BLaER1 (cell line): ENCODE measurements at regions not wholly inside any gene's neighbourhood (a gene's known extent, or its start where the extent isn't known, plus 50 kb on each side); places are given as distances from the start of the nearest gene placed in this dataset.
"Not testable (repeated sequence)": the region's sequence is repeated elsewhere in the genome, so short reads cannot be mapped to it uniquely, and the experiment has no call there.

Source experiments
- H3K27ac ChIP-seq: shearing (Covaris generic); formaldehyde crosslinking; 2 replicates; pipeline ENCODE4 v1.8.1; 2022
- H3K27me3 ChIP-seq: shearing (Covaris generic); formaldehyde crosslinking; 2 replicates; pipeline ENCODE4 v1.8.1; 2022
- H3K36me3 ChIP-seq: shearing (Covaris generic); formaldehyde crosslinking; 2 replicates; pipeline ENCODE4 v1.8.1; 2022
- H3K4me1 ChIP-seq: shearing (Covaris generic); formaldehyde crosslinking; 2 replicates; pipeline ENCODE4 v1.8.1; 2022
- H3K4me2 ChIP-seq: shearing (Covaris generic); formaldehyde crosslinking; 2 replicates; pipeline ENCODE4 v1.8.1; 2022
- H3K4me3 ChIP-seq: shearing (Covaris generic); formaldehyde crosslinking; 2 replicates; pipeline ENCODE4 v1.8.1; 2022
- H3K9ac ChIP-seq: shearing (Covaris generic); formaldehyde crosslinking; 2 replicates; pipeline ENCODE4 v1.8.1; 2022
- H3K9me3 ChIP-seq: shearing (Covaris generic); formaldehyde crosslinking; 2 replicates; pipeline ENCODE4 v1.8.1; 2022
- H4K20me1 ChIP-seq: shearing (Covaris generic); formaldehyde crosslinking; 2 replicates; pipeline ENCODE4 v1.8.1; 2022
- Cebpa-rat ChIP-seq: shearing (Covaris generic); IDR thresholded peaks from 2 replicates; pipeline ENCODE4 v1.8.1; 2022

DNA sequence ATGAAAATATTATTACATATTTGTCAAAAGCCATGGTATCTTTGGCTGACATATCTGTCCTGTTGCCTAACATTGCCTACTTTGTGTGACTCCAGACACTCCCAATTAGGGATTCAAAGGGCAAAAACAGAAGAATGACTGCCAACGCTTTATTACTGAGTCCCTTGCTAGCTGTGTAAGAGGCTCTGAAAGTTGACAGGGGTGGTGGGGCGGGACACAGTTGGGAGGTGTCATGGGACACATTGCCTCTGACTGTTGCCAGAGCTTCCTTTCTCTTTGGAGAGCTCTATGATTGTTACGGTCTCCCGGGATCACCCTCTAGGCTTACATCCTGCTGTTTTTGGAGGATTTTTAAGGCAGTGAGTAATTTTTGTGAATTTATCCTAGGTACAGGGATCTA lies 249.6 kb upstream of the ACVR2A start:
- Histone ChIP-seq H3K27ac (no peak overlapping the region), H3K27me3 (no peaks in the 10 kb centered on the region), H3K4me1 (no peaks in the 10 kb centered on the region), H3K36me3 (no peaks in the 10 kb centered on the region), H3K9ac (no peak overlapping the region), H3K9me3 (peaks cover 6% of the 10 kb centered on the region; the same call in 1 of the 2 replicates), H3K4me2 (no peak overlapping the region), H3K4me3 (no peak overlapping the region), H4K20me1 (no peaks in the 10 kb centered on the region)
- no peak for TF ChIP-seq Cebpa-rat

DNA sequence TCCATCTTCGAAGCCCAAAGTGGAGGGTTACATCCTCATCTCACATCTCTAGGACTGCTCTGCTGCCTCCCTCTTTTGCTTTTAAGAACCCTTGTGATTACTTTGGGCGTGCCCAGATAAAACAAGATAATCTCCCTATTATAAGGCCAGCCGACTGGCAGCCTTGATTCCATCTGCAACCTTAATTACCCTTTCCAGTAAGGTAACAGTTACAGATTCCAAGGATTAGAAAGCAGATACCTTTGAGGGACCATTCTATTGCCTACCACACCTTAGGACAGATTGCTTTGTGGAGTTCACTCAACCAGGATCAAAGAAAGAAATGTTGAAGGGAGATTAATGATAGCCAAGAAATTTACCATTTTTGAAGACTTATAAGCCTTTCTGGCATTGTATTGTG lies 250.8 kb upstream of the ACVR2A start:
- peaks cover 6% of the 10 kb centered on the region; the same call in 1 of the 2 replicates for H3K9me3 ChIP-seq
- H3K4me1 ChIP-seq: no peaks in the 10 kb centered on the region
- no peaks in the 10 kb centered on the region for H4K20me1 ChIP-seq
- H3K27me3 ChIP-seq: no peaks in the 10 kb centered on the region
- no peak for TF ChIP-seq Cebpa-rat
- no peak overlapping the region for H3K9ac ChIP-seq
- H3K36me3 ChIP-seq: no peaks in the 10 kb centered on the region
- H3K27ac ChIP-seq: no peak overlapping the region
- no peak overlapping the region for H3K4me3 ChIP-seq
- no peak overlapping the region for H3K4me2 ChIP-seq

DNA sequence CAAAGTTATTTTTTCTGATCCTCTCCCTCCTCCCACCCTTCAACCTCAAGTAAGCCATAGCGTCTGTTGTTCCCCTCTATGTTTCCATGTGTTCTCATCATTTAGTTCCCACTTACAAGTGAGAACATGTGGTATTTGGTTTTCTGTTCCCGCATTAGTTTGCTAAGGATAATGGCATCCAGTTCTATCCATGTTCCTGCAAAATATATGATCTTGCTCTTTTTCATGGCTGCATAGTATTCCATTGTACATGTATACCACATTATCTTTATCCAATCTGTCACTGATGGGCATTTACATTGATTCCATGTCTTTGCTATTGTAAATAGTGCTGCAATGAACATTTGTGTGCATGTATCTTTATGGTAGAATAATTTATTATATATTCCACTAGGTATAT lies 252.0 kb upstream of the ACVR2A start:
- not testable (repeated sequence) for H3K4me1 ChIP-seq, H3K4me2 ChIP-seq, H3K27me3 ChIP-seq, H4K20me1 ChIP-seq, H3K27ac ChIP-seq, H3K9me3 ChIP-seq, H3K36me3 ChIP-seq, H3K9ac ChIP-seq, H3K4me3 ChIP-seq

DNA sequence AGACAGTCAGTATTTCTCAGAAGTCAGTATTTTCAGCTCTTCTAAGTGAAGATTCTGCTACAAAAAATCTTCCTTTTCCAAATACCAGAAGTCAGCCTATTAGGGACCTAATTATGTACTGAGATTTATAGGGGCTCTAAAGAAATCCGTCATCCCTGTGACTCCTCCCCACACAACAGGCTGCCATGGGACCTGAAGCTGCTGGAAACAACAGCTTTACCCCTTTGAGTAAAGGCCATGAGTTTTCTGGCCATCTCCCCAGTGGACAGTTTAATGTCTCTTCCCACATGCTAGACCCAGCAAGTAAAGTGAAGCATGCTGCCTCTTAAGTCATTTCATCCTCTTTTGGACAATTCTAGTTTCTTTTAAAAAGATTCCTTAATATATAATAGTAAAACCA lies 255.7 kb upstream of the ACVR2A start:
- no peak overlapping the region for H3K4me2 ChIP-seq
- no peaks in the 10 kb centered on the region for H3K4me1 ChIP-seq
- peaks cover 10% of the 10 kb centered on the region; the same call in 1 of the 2 replicates for H3K9me3 ChIP-seq
- no peaks in the 10 kb centered on the region for H3K36me3 ChIP-seq
- no peak overlapping the region for H3K4me3 ChIP-seq
- no peaks in the 10 kb centered on the region for H4K20me1 ChIP-seq
- no peak overlapping the region for H3K9ac ChIP-seq
- no peaks in the 10 kb centered on the region for H3K27me3 ChIP-seq
- TF ChIP-seq Cebpa-rat: no peak
- H3K27ac ChIP-seq: no peak overlapping the region

DNA sequence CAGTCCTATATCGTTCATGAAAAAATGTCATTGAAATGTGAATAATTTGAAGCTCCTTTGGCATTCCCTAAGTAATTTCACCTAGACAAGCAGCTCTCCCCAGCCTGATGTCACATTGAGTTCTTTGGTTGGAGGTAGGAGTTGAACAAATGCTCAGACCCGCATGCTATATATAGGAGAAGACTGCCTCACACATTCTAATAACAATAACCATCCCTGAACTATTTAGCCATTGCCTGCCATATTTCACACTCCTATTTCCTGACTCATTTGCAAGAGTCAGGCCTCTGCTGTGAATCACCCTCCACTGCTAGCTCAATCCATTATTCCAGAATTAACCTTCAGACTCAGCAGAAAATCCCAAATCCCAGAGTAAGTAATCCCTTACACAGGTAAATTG lies 256.6 kb upstream of the ACVR2A start:
- no peaks in the 10 kb centered on the region for H4K20me1 ChIP-seq
- no peak overlapping the region for H3K4me3 ChIP-seq
- H3K9me3 ChIP-seq: peaks cover 10% of the 10 kb centered on the region; the same call in 1 of the 2 replicates
- no peak overlapping the region for H3K27ac ChIP-seq
- no peak for TF ChIP-seq Cebpa-rat
- no peaks in the 10 kb centered on the region for H3K36me3 ChIP-seq
- no peaks in the 10 kb centered on the region for H3K27me3 ChIP-seq
- no peaks in the 10 kb centered on the region for H3K4me1 ChIP-seq
- H3K9ac ChIP-seq: no peak overlapping the region
- H3K4me2 ChIP-seq: no peak overlapping the region

DNA sequence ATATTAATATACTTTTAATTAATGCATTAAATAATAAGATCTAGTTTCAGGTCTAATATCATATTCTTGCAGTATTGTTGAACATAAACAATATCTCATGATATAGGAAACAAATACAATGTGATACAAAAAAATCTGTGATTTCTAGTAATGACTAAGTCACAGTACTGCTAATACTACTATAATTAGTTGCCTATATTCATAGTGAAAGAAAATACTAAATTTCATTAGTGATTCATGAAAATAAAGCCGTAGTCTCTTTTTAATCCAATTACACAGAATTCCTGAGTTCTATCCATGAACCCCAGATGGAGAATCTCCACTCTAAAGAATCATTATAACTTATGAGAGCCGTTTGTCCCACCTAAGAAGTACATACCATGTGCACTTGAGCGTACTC lies 266.3 kb upstream of the ACVR2A start:
- Histone ChIP-seq H3K4me1 (no peaks in the 10 kb centered on the region), H3K9ac (no peak overlapping the region), H3K27me3 (no peaks in the 10 kb centered on the region), H3K27ac (no peak overlapping the region), H3K36me3 (no peaks in the 10 kb centered on the region), H3K4me3 (no peak overlapping the region), H3K9me3 (no peaks in the 10 kb centered on the region), H3K4me2 (no peak overlapping the region), H4K20me1 (no peaks in the 10 kb centered on the region)
- no peak for TF ChIP-seq Cebpa-rat

DNA sequence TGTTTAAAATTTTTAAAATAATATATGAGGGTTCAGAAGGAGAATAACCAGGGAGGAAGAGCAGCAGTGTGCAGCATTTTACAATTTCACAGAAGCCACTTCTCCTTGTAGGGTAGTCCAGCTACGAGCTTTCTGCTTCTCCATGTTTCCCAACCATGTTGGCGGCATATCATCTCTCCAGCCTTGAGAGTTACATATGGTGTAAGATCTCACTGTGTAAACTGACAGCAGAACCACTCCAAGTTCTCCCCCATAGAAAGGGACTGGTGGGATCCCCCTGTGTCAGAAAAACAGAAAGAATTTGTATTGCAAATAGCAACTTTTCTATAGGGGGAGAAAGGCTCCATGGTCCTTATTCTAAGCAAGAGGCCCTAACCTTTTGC lies 266.8 kb upstream of the ACVR2A start:
- H3K27me3 ChIP-seq: no peaks in the 10 kb centered on the region
- no peak overlapping the region for H3K4me3 ChIP-seq
- no peaks in the 10 kb centered on the region for H3K4me1 ChIP-seq
- H3K27ac ChIP-seq: no peak overlapping the region
- no peaks in the 10 kb centered on the region for H3K36me3 ChIP-seq
- no peak overlapping the region for H3K9ac ChIP-seq
- no peaks in the 10 kb centered on the region for H4K20me1 ChIP-seq
- TF ChIP-seq Cebpa-rat: no peak
- no peaks in the 10 kb centered on the region for H3K9me3 ChIP-seq
- H3K4me2 ChIP-seq: no peak overlapping the region

DNA sequence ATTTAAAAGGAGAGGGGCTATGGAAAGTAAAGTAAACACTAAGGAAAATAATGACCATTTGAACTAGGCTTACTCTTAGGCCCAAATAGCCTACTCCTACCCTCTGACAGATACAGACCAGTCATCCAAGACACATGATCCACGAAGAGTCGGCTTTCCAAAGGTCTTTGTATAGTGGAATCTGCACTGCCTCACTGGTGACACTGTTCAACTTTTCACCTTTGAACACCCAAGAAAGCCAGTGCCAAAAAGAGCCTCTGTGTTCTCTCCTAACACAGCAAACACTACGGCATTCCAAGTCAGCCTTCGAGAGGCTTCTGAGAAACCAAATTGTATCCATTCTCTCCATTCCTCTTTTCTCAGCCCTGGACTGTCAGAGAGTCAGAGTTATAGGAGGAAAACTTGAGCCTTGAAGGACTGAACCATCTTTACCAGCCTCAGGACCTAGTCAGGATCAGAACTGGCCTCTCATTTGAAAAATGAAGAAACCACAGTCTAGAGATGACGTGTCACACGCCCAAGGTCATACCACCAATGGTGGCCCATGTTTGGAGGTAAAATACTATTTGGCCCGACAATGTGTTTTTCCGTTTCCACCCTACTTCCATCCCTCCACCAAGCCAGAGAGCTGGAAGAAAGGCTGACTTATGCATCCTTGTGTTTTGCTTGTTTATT lies 267.4 kb upstream of the ACVR2A start:
- no peak overlapping the region for H3K9ac ChIP-seq
- H3K4me1 ChIP-seq: no peaks in the 10 kb centered on the region
- H3K4me3 ChIP-seq: no peak overlapping the region
- H3K4me2 ChIP-seq: no peak overlapping the region
- H3K9me3 ChIP-seq: no peaks in the 10 kb centered on the region
- H4K20me1 ChIP-seq: no peaks in the 10 kb centered on the region
- H3K27me3 ChIP-seq: no peaks in the 10 kb centered on the region
- H3K27ac ChIP-seq: no peak overlapping the region
- no peaks in the 10 kb centered on the region for H3K36me3 ChIP-seq
- TF ChIP-seq Cebpa-rat: no peak

DNA sequence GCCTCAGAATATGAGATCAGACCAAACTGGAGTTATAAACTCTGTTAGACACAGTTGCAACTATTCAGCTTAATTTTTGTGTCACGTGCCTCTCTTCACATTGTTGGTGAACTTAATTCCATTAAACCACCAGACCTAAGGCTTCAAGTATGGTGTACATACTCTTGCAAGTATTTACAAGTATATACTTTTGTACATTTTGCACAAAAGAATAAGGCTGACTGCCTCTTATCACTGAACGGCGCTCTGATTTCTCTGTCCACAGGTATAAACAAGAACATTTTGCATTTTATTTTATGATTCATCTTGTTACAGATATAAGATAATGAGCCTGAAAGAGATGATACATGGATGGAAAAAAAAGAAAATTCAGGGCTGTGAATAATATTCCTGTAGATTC lies 269.7 kb upstream of the ACVR2A start:
- Histone ChIP-seq H3K36me3 (no peaks in the 10 kb centered on the region), H3K4me2 (no peak overlapping the region), H3K4me1 (no peaks in the 10 kb centered on the region), H3K27me3 (no peaks in the 10 kb centered on the region), H3K9ac (no peak overlapping the region), H3K9me3 (no peaks in the 10 kb centered on the region), H4K20me1 (no peaks in the 10 kb centered on the region), H3K4me3 (no peak overlapping the region), H3K27ac (no peak overlapping the region)
- TF ChIP-seq Cebpa-rat: no peak

DNA sequence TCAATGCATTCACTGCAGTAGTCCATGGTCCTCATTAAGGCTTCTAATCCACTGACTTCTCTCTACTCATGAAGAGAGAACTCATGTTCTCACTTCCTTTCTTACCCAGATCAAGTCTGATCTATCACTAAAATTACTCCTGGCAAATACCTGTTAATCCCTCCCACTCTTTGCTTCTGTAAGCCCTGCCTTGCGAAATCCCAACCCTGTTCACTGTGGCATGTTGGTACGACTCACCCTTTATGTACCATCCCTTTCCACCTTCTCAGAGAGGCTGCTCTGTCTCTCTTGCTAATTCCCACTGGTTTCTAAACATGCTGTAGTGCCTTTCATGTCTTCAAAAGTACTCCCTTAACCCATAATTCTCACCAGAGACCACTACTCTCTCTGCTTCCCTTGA lies 272.2 kb upstream of the ACVR2A start:
- TF ChIP-seq Cebpa-rat: no peak
- H3K4me1 ChIP-seq: no peaks in the 10 kb centered on the region
- H3K27ac ChIP-seq: no peak overlapping the region

DNA sequence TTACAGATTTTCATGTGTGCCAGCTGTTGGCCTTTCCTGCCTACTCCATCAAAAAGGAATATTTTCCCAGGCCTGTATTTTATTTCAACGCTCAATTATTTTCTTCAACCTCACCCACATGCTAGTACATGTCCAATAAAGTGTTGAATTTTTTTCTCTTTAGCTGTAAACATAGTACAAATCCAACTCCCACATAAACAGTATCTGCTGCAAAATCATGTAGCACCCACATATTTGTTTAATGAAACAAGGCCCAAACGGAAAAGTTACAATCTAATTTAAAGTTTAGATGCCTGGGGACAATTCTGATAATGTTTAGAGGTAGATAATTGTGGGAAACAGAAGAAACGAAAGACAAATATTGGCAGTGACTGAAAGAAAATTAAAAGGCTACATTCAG lies 275.4 kb upstream of the ACVR2A start:
- Histone ChIP-seq H3K4me3 (no peak overlapping the region), H3K4me1 (no peaks in the 10 kb centered on the region), H3K36me3 (no peaks in the 10 kb centered on the region), H3K27me3 (no peaks in the 10 kb centered on the region), H3K9ac (no peak overlapping the region), H4K20me1 (no peaks in the 10 kb centered on the region), H3K9me3 (no peaks in the 10 kb centered on the region), H3K27ac (no peak overlapping the region), H3K4me2 (no peak overlapping the region)
- no peak for TF ChIP-seq Cebpa-rat

More for the DNA sequence above, 272.2 kb upstream of the ACVR2A start:
- Histone ChIP-seq H3K27me3 (no peaks in the 10 kb centered on the region), H3K9me3 (no peaks in the 10 kb centered on the region), H4K20me1 (no peaks in the 10 kb centered on the region), H3K4me3 (no peak overlapping the region), H3K9ac (no peak overlapping the region), H3K4me2 (no peak overlapping the region), H3K36me3 (no peaks in the 10 kb centered on the region)
